A549 (cell line): ENCODE measurements at regions not wholly inside any gene's neighbourhood (a gene's known extent, or its start where the extent isn't known, plus 50 kb on each side); places are given as distances from the start of the nearest gene placed in this dataset.
A peak's percentile ranks its signal among the peaks of the same experiment; 100 is the strongest.

ENCODE experiments used
- ATAC-seq, 2 experiments: fragments of 200-7000 bp in 1 of 2; fragments of >200 bp in 1 of 2; cut with Nextera tagmentation in 1 of 2; cut with Tn5 transposase in 1 of 2; 3 replicates each; pipeline versions ENCODE4 v1.8.0 to v1.9.1; 2018 to 2020; ENCODE audit warnings: mild to moderate bottlenecking in 1 of 2, moderate library complexity in 1 of 2
- CTCF ChIA-PET: fragments of 300-600 bp; sonication (Branson Sonifier 250); formaldehyde crosslinking; extraction: SDS; loops from one replicate; lab custom pipeline; 2021; ENCODE audit warnings: antibody characterized with exemption, inconsistent platforms; lab: Yijun Ruan, JAX
- POLR2A ChIA-PET: fragments of 350-600 bp; formaldehyde crosslinking; extraction: SDS; loops from one replicate; lab custom pipeline; 2021; ENCODE audit warnings: antibody characterized with exemption, inconsistent platforms; lab: Yijun Ruan, JAX
- DNase-seq, 2 experiments: peaks; one replicate each; pipeline versions ENCODE4 v3.0.0 to v3.0.0-alpha.2; 2011 to 2016; ENCODE audit warnings: low read depth in 1 of 2, low spot score in 1 of 2
- FAIRE-seq: peaks from 2 replicates; lab custom pipeline; 2011; peaks lifted over from hg19 to GRCh38; lab: Jason Lieb, UNC
- H3K27ac ChIP-seq, 2 experiments: fragments of >200 bp; sonication (Bioruptor Twin); formaldehyde crosslinking; 3 replicates each; pipeline ENCODE4 v1.5.1; 2016 to 2017
- H3K4me1 ChIP-seq: fragments of >200 bp; sonication (Bioruptor Twin); formaldehyde crosslinking; 3 replicates; pipeline ENCODE4 v1.6.1; 2016
- H3K4me2 ChIP-seq: fragments of >200 bp; sonication (Bioruptor Twin); formaldehyde crosslinking; 3 replicates; pipeline ENCODE4 v1.6.1; 2016
- H3K4me3 ChIP-seq: fragments of >200 bp; sonication (Bioruptor Twin); formaldehyde crosslinking; 3 replicates; pipeline ENCODE4 v1.5.1; 2016
- H3K9me3 ChIP-seq: fragments of >200 bp; sonication (Bioruptor Twin); formaldehyde crosslinking; 3 replicates; pipeline ENCODE4 v1.6.1; 2016
- CBX8 ChIP-seq: fragments of 200-600 bp; sonication (generic); IDR thresholded peaks from 2 replicates; pipeline ENCODE4 v1.6.1; 2016
- CEBPB ChIP-seq, 2 experiments: fragments of >200 bp in 1 of 2; sonication (Bioruptor Twin) in 1 of 2; formaldehyde crosslinking in 1 of 2; IDR thresholded peaks; 2 replicates each; pipeline ENCODE4 v1.6.1; 2012 to 2016
- CHD4 ChIP-seq: fragments of 200-600 bp; sonication (generic); IDR thresholded peaks from 2 replicates; pipeline ENCODE4 v1.6.1; 2016; ENCODE audit warnings: antibody characterized with exemption, mild to moderate bottlenecking, borderline replicate concordance
- CTCF ChIP-seq: fragments of >200 bp; sonication (Bioruptor Twin); formaldehyde crosslinking; IDR thresholded peaks from 3 replicates; pipeline ENCODE4 v1.5.1; 2016
- ELK1 ChIP-seq: fragments of 150-350 bp; IDR thresholded peaks from 2 replicates; pipeline ENCODE4 v1.6.1; 2014; ENCODE audit warnings: low read depth, mild to moderate bottlenecking, low read length
- EP300 ChIP-seq, 2 experiments: fragments of >200 bp; sonication (Bioruptor Twin); formaldehyde crosslinking; IDR thresholded peaks; 2 replicates in 1 of 2; 3 replicates in 1 of 2; pipeline ENCODE4 v1.6.1; 2016 to 2017
- ESRRA ChIP-seq: fragments of 150-350 bp; IDR thresholded peaks from 2 replicates; pipeline ENCODE4 v1.6.1; 2014; ENCODE audit warnings: mild to moderate bottlenecking, low read length, borderline replicate concordance
- FOXS1 ChIP-seq: fragments of 250-450 bp; sonication (Bioruptor Pico); IDR thresholded peaks from 2 replicates; pipeline ENCODE4 v1.5.0; 2020; ENCODE audit warnings: mild to moderate bottlenecking, moderate library complexity
- HMGXB4 ChIP-seq: fragments of 250-450 bp; sonication (Bioruptor Pico); IDR thresholded peaks from 2 replicates; pipeline ENCODE4 v1.5.0; 2021; ENCODE audit warnings: mild to moderate bottlenecking, moderate library complexity, borderline replicate concordance
- HOXB13 ChIP-seq: fragments of 250-450 bp; sonication (Bioruptor Pico); IDR thresholded peaks from 2 replicates; pipeline ENCODE4 v1.5.0; 2020; ENCODE audit warnings: low read depth, mild to moderate bottlenecking, moderate library complexity
- HOXB5 ChIP-seq: fragments of 250-450 bp; sonication (Bioruptor Pico); IDR thresholded peaks from 2 replicates; pipeline ENCODE4 v1.5.0; 2020; ENCODE audit warnings: mild to moderate bottlenecking, moderate library complexity
- JUNB ChIP-seq: fragments of >200 bp; sonication (Bioruptor Twin); formaldehyde crosslinking; IDR thresholded peaks from 2 replicates; pipeline ENCODE4 v1.6.1; 2016
- KDM1A ChIP-seq: fragments of 200-600 bp; sonication (generic); IDR thresholded peaks from 2 replicates; pipeline ENCODE4 v1.6.1; 2016; ENCODE audit warnings: low read depth, mild to moderate bottlenecking
- KDM5A ChIP-seq: fragments of 200-600 bp; sonication (generic); IDR thresholded peaks from 2 replicates; pipeline ENCODE4 v1.6.1; 2016; ENCODE audit warnings: antibody characterized with exemption, mild to moderate bottlenecking
- MAFK ChIP-seq: fragments of 450-650 bp; IDR thresholded peaks from 2 replicates; pipeline ENCODE4 v1.6.1; 2014; ENCODE audit not compliant: partially characterized antibody
- MAZ ChIP-seq: fragments of 150-350 bp; IDR thresholded peaks from 2 replicates; pipeline ENCODE4 v1.6.1; 2014; ENCODE audit warnings: antibody characterized with exemption, low read depth, low read length, borderline replicate concordance
- PBX3 ChIP-seq: IDR thresholded peaks from 2 replicates; pipeline ENCODE4 v1.6.1; 2012
- RCOR1 ChIP-seq: fragments of 150-350 bp; IDR thresholded peaks from 2 replicates; pipeline ENCODE4 v1.6.1; 2014; ENCODE audit warnings: antibody characterized with exemption, low read length, low read depth
- RNF2 ChIP-seq: fragments of 200-600 bp; sonication (generic); IDR thresholded peaks from 2 replicates; pipeline ENCODE4 v1.6.1; 2016; ENCODE audit warnings: low read depth, mild to moderate bottlenecking, antibody characterized with exemption, moderate library complexity, borderline replicate concordance
- SMC3 ChIP-seq: fragments of >200 bp; sonication (Bioruptor Twin); formaldehyde crosslinking; IDR thresholded peaks from 3 replicates; pipeline ENCODE4 v1.6.1; 2018; ENCODE audit warnings: inconsistent platforms
- ZC3H11A ChIP-seq: fragments of 450-650 bp; IDR thresholded peaks from 2 replicates; pipeline ENCODE4 v1.6.1; 2014; ENCODE audit warnings: antibody characterized with exemption, mild to moderate bottlenecking
- ZNF302 ChIP-seq: fragments of 250-450 bp; sonication (Bioruptor Pico); IDR thresholded peaks from 2 replicates; pipeline ENCODE4 v1.9.0; 2021; ENCODE audit warnings: inconsistent platforms, mild to moderate bottlenecking, moderate library complexity
- ZSCAN20 ChIP-seq: fragments of 250-450 bp; sonication (Bioruptor Pico); IDR thresholded peaks from 2 replicates; pipeline ENCODE4 v1.8.0; 2022; ENCODE audit warnings: mild to moderate bottlenecking, moderate library complexity
- WGBS: methylation state at CpG from one replicate; pipeline ENCODE4 v1.1.6; 2017; ENCODE audit errors: missing lambda C conversion rate; 5-methylcytosine and 5-hydroxymethylcytosine counted together
- TF ChIP-seq, protein P1 (sequence below): fragments of >200 bp; sonication (Bioruptor Twin); formaldehyde crosslinking; IDR thresholded peaks from 3 replicates; pipeline ENCODE4 v1.6.1; 2016
- TF ChIP-seq, protein P2 (sequence below): fragments of 450-650 bp; IDR thresholded peaks from 2 replicates; pipeline ENCODE4 v1.6.1; 2014; ENCODE audit warnings: antibody characterized with exemption

DNA sequence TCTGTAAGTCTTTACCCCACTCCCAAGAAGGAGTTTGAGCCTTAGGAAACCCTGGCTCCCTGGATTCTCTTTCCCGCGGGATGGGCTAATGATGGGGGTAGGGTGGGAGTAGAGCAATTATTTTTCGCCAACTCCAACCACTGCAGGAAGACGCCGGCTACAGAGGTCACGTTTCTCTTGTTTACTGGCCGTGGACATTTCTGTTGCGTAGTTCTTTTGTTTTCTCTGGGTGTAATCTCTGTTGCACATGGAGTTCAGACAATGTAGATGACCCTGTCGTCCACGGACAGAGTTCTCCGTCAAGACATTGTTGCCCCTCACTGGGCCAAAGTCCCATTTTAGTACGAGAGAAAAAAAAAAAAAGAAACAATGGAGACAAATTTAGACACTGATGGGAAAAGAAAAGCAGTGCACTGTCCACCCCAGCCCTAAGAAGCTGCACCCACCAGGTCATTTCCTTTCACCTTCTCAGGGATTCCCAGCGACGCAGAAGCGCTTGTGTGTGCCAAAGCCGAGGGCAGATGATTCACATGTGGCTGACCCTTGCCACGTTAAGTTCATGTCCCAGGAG is 133.9 kb upstream of the ARGLU1 start:
- WGBS: 22% methylated on average over 17 of the region's 17 CpGs
- H3K4me1 ChIP-seq: no peaks in the 10 kb centered on the region
- DNase-seq (no peak), FAIRE-seq (no peak), ATAC-seq (no peak)
- TF ChIP-seq CHD4: no peak
- TF ChIP-seq HOXB13 (CRISPR knock-in tag): no peak
- TF ChIP-seq, protein P1, sequence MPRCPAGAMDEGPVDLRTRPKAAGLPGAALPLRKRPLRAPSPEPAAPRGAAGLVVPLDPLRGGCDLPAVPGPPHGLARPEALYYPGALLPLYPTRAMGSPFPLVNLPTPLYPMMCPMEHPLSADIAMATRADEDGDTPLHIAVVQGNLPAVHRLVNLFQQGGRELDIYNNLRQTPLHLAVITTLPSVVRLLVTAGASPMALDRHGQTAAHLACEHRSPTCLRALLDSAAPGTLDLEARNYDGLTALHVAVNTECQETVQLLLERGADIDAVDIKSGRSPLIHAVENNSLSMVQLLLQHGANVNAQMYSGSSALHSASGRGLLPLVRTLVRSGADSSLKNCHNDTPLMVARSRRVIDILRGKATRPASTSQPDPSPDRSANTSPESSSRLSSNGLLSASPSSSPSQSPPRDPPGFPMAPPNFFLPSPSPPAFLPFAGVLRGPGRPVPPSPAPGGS: no peak
- no peak overlapping the region for H3K27ac ChIP-seq
- H3K4me3 ChIP-seq: no peak overlapping the region
- POLR2A ChIA-PET: no interaction called here
- H3K4me2 ChIP-seq: no peak overlapping the region
- CTCF ChIA-PET: no interaction called here
- H3K9me3 ChIP-seq: no peaks in the 10 kb centered on the region

DNA sequence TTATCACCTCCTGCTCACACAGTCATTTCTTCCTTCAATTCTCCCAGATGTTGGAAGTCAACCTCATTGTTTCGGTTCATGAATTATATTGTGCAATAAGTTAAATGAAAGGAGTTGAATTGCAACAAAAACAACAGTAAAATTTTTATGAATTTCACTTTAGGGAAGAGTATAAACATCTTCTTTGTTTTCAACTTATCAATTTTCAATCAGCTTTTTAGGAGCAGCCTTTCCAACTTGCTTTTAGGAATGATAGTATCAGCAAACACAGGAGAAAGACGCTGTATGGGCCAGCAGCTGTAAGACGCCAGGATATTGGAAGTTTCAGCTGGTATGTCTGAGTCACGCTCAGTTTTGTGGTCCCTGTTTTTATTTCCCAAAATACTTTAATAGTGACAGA is 132.5 kb upstream of the ARGLU1 start:
- no peaks in the 10 kb centered on the region for H3K4me1 ChIP-seq
- no peak overlapping the region for H3K4me3 ChIP-seq
- POLR2A ChIA-PET: no interaction called here
- DNase-seq: no peak
- CTCF ChIA-PET: no interaction called here
- H3K27ac ChIP-seq: no peak overlapping the region
- no peak overlapping the region for H3K4me2 ChIP-seq
- no peak for FAIRE-seq
- WGBS: 30% methylated on average over 4 of the region's 4 CpGs
- TF ChIP-seq SMC3 (no peak), FOXS1 (no peak), ESRRA (no peak), RNF2 (no peak), HOXB5 (CRISPR knock-in tag) (no peak), ZSCAN20 (no peak), KDM5A (no peak), MAZ (no peak), MAFK (no peak), JUNB (no peak), RCOR1 (no peak), CEBPB (IDR thresholded peaks at IDR 0.05) (no peak), CHD4 (no peak), KDM1A (no peak), PBX3 (no peak), CTCF (no peak)
- TF ChIP-seq, protein P2, sequence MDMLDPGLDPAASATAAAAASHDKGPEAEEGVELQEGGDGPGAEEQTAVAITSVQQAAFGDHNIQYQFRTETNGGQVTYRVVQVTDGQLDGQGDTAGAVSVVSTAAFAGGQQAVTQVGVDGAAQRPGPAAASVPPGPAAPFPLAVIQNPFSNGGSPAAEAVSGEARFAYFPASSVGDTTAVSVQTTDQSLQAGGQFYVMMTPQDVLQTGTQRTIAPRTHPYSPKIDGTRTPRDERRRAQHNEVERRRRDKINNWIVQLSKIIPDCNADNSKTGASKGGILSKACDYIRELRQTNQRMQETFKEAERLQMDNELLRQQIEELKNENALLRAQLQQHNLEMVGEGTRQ: no peak
- H3K9me3 ChIP-seq: no peaks in the 10 kb centered on the region
- ATAC-seq: no peak

- WGBS: 27% methylated on average over 8 of the region's 8 CpGs
- Histone ChIP-seq H3K4me3 (no peak overlapping the region), H3K4me1 (no peaks in the 10 kb centered on the region), H3K4me2 (no peak overlapping the region), H3K9me3 (no peaks in the 10 kb centered on the region), H3K27ac (no peak overlapping the region)
- POLR2A ChIA-PET: no interaction called here
- CTCF ChIA-PET: no interaction called here
- ATAC-seq: no peak
- no peak for FAIRE-seq
- no peak for DNase-seq
- TF ChIP-seq PBX3 (no peak), ZNF302 (CRISPR knock-in tag) (no peak), ZC3H11A (no peak), ELK1 (no peak), HMGXB4 (CRISPR knock-in tag) (no peak), EP300 (IDR thresholded peaks at IDR 0.05) (no peak), CBX8 (no peak), MAFK (peak; percentile 30)
These were observed 132.1 kb upstream of the ARGLU1 start for GRCh38 chr13:106700007-106700406.
